Type B pancreatic cell (in vitro differentiated cells): ENCODE measurements at regions not wholly inside any gene's neighbourhood (a gene's known extent, or its start where the extent isn't known, plus 50 kb on each side); places are given as distances from the start of the nearest gene placed in this dataset.

Source experiments
- DNase-seq: peaks from one replicate; pipeline ENCODE4 v3.0.0; 2021; ENCODE audit warnings: mixed read lengths; ENCODE audit not compliant: unreplicated experiment; ENCODE audit errors: extremely low spot score
- H3K27ac Mint-ChIP-seq: 2 replicates; pipeline ENCODE4 v1.8.0; 2021; ENCODE audit warnings: mild to moderate bottlenecking, mixed read lengths
- H3K27me3 Mint-ChIP-seq: 2 replicates; pipeline ENCODE4 v1.8.0; 2021; ENCODE audit warnings: mixed read lengths
- H3K36me3 Mint-ChIP-seq: 2 replicates; pipeline ENCODE4 v1.8.0; 2021; ENCODE audit warnings: mixed read lengths
- H3K4me1 Mint-ChIP-seq: one replicate; pipeline ENCODE4 v1.8.0; 2021; ENCODE audit warnings: mixed read lengths; ENCODE audit not compliant: unreplicated experiment
- H3K4me3 Mint-ChIP-seq: 2 replicates; pipeline ENCODE4 v1.8.0; 2021; ENCODE audit warnings: mild to moderate bottlenecking, mixed read lengths
- H3K9me3 Mint-ChIP-seq: 2 replicates; pipeline ENCODE4 v1.8.0; 2021; ENCODE audit warnings: mixed read lengths
- TF ChIP-seq, protein P1 (sequence below): fragments of 200-600 bp; sonication (generic); conservative IDR thresholded peaks from 2 replicates; pipeline ENCODE4 v1.5.0; 2021; ENCODE audit warnings: antibody characterized with exemption, mild to moderate bottlenecking

DNA sequence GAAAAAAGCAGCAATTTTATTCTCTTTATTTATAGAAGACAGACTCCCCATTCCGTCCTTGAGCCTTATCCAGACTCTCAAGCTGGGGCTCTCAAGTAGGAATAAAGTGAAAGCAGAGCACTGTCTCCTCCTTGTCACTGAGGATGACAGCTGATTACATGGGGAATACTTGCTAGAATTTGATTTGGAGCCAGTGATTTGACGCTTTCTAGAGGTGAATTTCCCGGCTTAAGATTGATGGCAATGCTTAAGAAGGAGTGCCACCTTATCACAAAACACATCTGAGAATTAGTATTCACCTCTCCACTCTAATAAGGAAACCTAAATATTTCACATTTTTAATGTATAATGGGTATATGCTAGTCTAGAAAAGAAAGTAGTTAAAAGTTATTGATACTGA, 135.4 kb upstream of the SLC39A10 start:
- TF ChIP-seq, protein P1, sequence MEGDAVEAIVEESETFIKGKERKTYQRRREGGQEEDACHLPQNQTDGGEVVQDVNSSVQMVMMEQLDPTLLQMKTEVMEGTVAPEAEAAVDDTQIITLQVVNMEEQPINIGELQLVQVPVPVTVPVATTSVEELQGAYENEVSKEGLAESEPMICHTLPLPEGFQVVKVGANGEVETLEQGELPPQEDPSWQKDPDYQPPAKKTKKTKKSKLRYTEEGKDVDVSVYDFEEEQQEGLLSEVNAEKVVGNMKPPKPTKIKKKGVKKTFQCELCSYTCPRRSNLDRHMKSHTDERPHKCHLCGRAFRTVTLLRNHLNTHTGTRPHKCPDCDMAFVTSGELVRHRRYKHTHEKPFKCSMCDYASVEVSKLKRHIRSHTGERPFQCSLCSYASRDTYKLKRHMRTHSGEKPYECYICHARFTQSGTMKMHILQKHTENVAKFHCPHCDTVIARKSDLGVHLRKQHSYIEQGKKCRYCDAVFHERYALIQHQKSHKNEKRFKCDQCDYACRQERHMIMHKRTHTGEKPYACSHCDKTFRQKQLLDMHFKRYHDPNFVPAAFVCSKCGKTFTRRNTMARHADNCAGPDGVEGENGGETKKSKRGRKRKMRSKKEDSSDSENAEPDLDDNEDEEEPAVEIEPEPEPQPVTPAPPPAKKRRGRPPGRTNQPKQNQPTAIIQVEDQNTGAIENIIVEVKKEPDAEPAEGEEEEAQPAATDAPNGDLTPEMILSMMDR = no peak
- Mint-ChIP-seq H3K4me1 (peaks cover 4% of the 10 kb centered on the region), H3K27ac (peak overlapping the region; percentile 66), H3K4me3 (no peak overlapping the region), H3K9me3 (no peaks in the 10 kb centered on the region), H3K27me3 (peaks cover 11% of the 10 kb centered on the region), H3K36me3 (no peaks in the 10 kb centered on the region)
- DNase-seq = no peak

DNA sequence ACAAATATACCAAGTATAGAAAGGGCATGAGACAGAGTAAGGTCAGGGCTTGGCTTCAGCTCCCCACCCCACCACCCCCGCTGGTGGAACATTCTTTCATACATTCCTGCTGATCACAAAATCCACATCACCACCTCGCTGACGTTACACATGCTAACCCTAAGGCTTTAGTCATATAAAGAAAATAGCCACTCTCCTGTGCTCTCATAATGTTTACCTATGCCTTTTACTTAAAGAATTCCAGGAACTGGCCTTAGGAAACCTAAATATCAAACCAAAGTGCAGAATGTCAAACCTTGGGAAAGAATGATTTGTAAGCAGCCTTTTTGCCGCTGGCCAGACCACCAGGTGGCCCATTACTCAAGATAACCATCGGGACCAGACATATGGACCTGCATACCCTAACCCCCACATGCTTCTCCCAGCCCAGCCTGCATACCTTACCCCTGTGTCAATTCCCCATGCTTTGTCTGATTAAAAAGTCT, 136.3 kb upstream of the SLC39A10 start:
- Mint-ChIP-seq H3K36me3 (no peaks in the 10 kb centered on the region), H3K27me3 (peaks cover 8% of the 10 kb centered on the region), H3K4me1 (peaks cover 4% of the 10 kb centered on the region)

DNA sequence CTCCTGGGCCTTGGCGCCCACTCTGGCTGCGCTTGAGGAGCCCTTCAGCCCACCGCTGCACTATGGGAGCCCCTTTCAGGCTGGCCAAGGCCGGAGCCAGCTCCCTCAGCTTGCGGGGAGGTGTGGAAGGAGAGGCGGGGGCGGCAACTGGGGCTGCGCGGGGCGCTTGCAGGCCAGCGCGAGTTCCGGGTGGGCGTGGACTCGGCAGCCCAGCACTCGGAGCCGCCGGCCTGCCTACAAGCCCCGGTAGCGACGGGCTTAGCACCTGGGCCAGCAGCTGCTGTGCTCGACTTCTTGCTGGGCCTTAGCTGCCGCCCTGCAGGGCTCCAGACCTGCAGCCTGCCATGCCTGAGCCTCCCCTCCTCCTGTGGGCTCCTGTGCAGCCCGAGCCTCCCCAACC, 141.5 kb upstream of the SLC39A10 start:
- H3K27ac Mint-ChIP-seq = no peak overlapping the region
- TF ChIP-seq, protein P1 = no peak
- no peaks in the 10 kb centered on the region for H3K9me3 Mint-ChIP-seq
- no peaks in the 10 kb centered on the region for H3K36me3 Mint-ChIP-seq
- H3K27me3 Mint-ChIP-seq = no peaks in the 10 kb centered on the region
- no peak overlapping the region for H3K4me3 Mint-ChIP-seq
- DNase-seq = no peak
- H3K4me1 Mint-ChIP-seq = peaks cover under 1% of the 10 kb centered on the region

More for the DNA sequence above, 136.3 kb upstream of the SLC39A10 start:
- H3K4me3 Mint-ChIP-seq = no peak overlapping the region
- no peaks in the 10 kb centered on the region for H3K9me3 Mint-ChIP-seq
- H3K27ac Mint-ChIP-seq = peak overlapping the region; percentile 66
- TF ChIP-seq, protein P1 = no peak
- no peak for DNase-seq

DNA sequence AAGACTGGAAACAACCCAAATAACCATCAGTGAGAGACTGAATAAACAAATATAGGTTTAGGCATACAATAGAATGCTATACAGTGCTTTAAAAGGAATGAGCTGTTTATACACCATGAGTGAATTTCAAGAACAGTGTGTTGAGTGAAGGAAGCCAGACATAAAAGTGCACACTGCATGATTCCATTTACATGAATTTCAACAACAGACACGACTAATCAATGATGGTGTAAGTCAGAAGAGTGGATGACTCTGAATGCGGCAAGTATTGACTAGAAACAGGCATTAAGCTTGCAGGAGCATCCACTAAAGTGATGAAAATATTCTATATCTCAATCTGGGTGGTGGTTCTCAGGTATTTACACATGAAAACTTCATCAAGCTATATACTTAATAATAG, 142.7 kb upstream of the SLC39A10 start:
- Mint-ChIP-seq H3K36me3 (no peaks in the 10 kb centered on the region), H3K27ac (no peak overlapping the region), H3K4me3 (no peak overlapping the region), H3K27me3 (no peaks in the 10 kb centered on the region), H3K4me1 (no peaks in the 10 kb centered on the region), H3K9me3 (no peaks in the 10 kb centered on the region)
- TF ChIP-seq, protein P1 = no peak
- no peak for DNase-seq

DNA sequence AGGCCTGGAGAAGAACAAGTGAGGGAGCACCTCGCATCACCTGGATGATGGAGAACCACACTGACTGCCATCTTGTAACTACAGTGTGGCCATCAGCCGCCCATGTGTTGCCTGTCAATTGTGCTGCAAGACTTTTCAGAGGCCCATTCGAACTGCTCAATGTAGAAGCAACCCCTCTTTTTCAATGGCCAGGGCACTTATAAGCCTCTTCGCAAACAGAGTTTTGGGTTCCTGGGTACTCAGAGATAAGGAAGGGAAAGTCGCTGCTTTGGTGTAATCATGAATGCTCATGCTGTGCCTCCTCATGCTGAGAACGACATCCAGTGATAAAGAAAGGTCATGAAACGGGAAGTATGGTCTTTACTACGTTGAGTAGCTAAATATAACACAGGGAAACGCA, 143.9 kb upstream of the SLC39A10 start:
- Mint-ChIP-seq H3K4me3 (no peak overlapping the region), H3K4me1 (no peaks in the 10 kb centered on the region), H3K9me3 (no peaks in the 10 kb centered on the region), H3K27me3 (no peaks in the 10 kb centered on the region), H3K36me3 (no peaks in the 10 kb centered on the region), H3K27ac (no peak overlapping the region)
- TF ChIP-seq, protein P1 = no peak
- DNase-seq = no peak

DNA sequence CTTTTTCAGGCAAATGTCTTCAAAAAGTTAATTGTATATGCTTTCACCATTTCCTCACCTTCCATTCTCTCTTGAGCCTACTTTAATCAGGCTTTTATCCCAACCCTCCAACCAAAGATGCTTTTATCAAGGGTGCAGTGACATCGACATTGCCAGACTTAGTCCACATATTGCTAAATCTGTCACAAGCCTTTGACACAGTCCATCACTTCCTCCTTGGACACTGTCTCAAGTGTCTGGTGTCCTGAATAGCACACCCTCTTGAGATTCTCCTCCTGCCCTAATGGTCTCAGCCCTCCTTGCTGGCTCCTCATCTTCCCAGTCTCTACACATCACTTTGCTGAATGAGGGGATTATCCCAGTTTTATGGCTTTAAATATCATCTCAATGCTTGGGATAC, 147.5 kb upstream of the SLC39A10 start:
- no peak overlapping the region for H3K4me3 Mint-ChIP-seq
- no peaks in the 10 kb centered on the region for H3K9me3 Mint-ChIP-seq
- H3K27ac Mint-ChIP-seq = no peak overlapping the region
- H3K27me3 Mint-ChIP-seq = no peaks in the 10 kb centered on the region
- H3K4me1 Mint-ChIP-seq = no peaks in the 10 kb centered on the region
- DNase-seq = no peak
- H3K36me3 Mint-ChIP-seq = no peaks in the 10 kb centered on the region
- TF ChIP-seq, protein P1 = no peak
